ENCODE measurements at regions not wholly inside any gene's neighbourhood (a gene's known extent, or its start where the extent isn't known, plus 50 kb on each side); places are given as distances from the start of the nearest gene placed in this dataset.

- no peak for TF ChIP-seq SIN3A (IDR thresholded peaks at IDR 0.05; ENCODE audit: borderline replicate concordance, insufficient read depth, low read length)
- no peak for TF ChIP-seq TAF1 (IDR thresholded peaks at IDR 0.05; ENCODE audit: borderline replicate concordance, insufficient read depth, low read length)
- TF ChIP-seq, protein P1, sequence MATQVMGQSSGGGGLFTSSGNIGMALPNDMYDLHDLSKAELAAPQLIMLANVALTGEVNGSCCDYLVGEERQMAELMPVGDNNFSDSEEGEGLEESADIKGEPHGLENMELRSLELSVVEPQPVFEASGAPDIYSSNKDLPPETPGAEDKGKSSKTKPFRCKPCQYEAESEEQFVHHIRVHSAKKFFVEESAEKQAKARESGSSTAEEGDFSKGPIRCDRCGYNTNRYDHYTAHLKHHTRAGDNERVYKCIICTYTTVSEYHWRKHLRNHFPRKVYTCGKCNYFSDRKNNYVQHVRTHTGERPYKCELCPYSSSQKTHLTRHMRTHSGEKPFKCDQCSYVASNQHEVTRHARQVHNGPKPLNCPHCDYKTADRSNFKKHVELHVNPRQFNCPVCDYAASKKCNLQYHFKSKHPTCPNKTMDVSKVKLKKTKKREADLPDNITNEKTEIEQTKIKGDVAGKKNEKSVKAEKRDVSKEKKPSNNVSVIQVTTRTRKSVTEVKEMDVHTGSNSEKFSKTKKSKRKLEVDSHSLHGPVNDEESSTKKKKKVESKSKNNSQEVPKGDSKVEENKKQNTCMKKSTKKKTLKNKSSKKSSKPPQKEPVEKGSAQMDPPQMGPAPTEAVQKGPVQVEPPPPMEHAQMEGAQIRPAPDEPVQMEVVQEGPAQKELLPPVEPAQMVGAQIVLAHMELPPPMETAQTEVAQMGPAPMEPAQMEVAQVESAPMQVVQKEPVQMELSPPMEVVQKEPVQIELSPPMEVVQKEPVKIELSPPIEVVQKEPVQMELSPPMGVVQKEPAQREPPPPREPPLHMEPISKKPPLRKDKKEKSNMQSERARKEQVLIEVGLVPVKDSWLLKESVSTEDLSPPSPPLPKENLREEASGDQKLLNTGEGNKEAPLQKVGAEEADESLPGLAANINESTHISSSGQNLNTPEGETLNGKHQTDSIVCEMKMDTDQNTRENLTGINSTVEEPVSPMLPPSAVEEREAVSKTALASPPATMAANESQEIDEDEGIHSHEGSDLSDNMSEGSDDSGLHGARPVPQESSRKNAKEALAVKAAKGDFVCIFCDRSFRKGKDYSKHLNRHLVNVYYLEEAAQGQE (IDR thresholded peaks at IDR 0.05; ENCODE audit: insufficient read depth in 1 of 2, low read depth in 2 of 2, low read length in 2 of 2), result no peak
- TF ChIP-seq POLR2AphosphoS5 (IDR thresholded peaks at IDR 0.05; ENCODE audit: low read depth, low read length), result no peak
- TF ChIP-seq FOXP2 (optimal IDR thresholded peaks at IDR 0.05; ENCODE audit: borderline replicate concordance, extremely low read depth, extremely low read length, insufficient read depth), result no peak
Measured at GRCh38 chr14:84804895-84805294, 725.0 kb upstream of the FLRT2 start.
